ENCODE measurements at regions not wholly inside any gene's neighbourhood (a gene's known extent, or its start where the extent isn't known, plus 50 kb on each side); places are given as distances from the start of the nearest gene placed in this dataset.

- Histone ChIP-seq H3K4me3 (ENCODE audit: severe bottlenecking) (no peak overlapping the region), H3K27me3 (ENCODE audit: insufficient read depth, poor library complexity, severe bottlenecking) (no peaks in the 10 kb centered on the region), H3K9me3 (ENCODE audit: severe bottlenecking) (no peaks in the 10 kb centered on the region), H3K4me1 (ENCODE audit: insufficient read depth, poor library complexity, severe bottlenecking) (no peaks in the 10 kb centered on the region), H3K27ac (ENCODE audit: poor library complexity, severe bottlenecking) (no peak overlapping the region), H3K36me3 (ENCODE audit: low read depth) (no peaks in the 10 kb centered on the region)
- ATAC-seq (ENCODE audit: low read depth) (no peak), DNase-seq (ENCODE audit: low spot score) (no peak)
- TF ChIP-seq, protein P1, sequence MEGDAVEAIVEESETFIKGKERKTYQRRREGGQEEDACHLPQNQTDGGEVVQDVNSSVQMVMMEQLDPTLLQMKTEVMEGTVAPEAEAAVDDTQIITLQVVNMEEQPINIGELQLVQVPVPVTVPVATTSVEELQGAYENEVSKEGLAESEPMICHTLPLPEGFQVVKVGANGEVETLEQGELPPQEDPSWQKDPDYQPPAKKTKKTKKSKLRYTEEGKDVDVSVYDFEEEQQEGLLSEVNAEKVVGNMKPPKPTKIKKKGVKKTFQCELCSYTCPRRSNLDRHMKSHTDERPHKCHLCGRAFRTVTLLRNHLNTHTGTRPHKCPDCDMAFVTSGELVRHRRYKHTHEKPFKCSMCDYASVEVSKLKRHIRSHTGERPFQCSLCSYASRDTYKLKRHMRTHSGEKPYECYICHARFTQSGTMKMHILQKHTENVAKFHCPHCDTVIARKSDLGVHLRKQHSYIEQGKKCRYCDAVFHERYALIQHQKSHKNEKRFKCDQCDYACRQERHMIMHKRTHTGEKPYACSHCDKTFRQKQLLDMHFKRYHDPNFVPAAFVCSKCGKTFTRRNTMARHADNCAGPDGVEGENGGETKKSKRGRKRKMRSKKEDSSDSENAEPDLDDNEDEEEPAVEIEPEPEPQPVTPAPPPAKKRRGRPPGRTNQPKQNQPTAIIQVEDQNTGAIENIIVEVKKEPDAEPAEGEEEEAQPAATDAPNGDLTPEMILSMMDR (IDR thresholded peaks at IDR 0.05; ENCODE audit: poor library complexity, severe bottlenecking) = no peak
Observed at GRCh38 chr1:168427051-168427450, 116.7 kb downstream of the XCL2 start.

DNA sequence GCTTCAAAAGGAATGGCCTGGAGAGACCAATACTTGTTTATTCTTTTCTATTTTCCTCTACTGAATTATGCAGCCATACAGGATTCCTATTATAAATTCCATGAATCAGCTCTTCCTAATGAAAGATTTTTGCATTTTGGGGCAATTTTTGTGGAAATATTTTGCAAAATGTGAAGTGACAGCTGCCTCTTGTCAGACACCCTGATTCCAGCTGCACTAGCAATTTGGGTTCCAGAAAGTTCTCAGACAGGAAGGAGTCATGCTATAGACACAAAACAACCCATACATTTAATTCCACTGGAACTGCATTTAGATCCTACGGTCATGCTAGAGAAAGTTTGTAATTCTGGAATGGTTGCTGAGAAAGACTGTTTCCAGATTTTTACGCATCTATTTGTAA, 119.5 kb downstream of the XCL2 start:
- peaks cover 7% of the 10 kb centered on the region for H3K9me3 ChIP-seq (ENCODE audit: severe bottlenecking)
- peaks cover 7% of the 10 kb centered on the region for H3K4me1 ChIP-seq (ENCODE audit: insufficient read depth, poor library complexity, severe bottlenecking)
- DNase-seq (ENCODE audit: low spot score) (no peak), ATAC-seq (ENCODE audit: low read depth) (no peak)
- TF ChIP-seq, protein P1 (IDR thresholded peaks at IDR 0.05; ENCODE audit: poor library complexity, severe bottlenecking) = no peak
- no peaks in the 10 kb centered on the region for H3K27me3 ChIP-seq (ENCODE audit: insufficient read depth, poor library complexity, severe bottlenecking)
- no peak overlapping the region for H3K27ac ChIP-seq (ENCODE audit: poor library complexity, severe bottlenecking)
- H3K36me3 ChIP-seq (ENCODE audit: low read depth) = no peaks in the 10 kb centered on the region
- H3K4me3 ChIP-seq (ENCODE audit: severe bottlenecking) = no peak overlapping the region

DNA sequence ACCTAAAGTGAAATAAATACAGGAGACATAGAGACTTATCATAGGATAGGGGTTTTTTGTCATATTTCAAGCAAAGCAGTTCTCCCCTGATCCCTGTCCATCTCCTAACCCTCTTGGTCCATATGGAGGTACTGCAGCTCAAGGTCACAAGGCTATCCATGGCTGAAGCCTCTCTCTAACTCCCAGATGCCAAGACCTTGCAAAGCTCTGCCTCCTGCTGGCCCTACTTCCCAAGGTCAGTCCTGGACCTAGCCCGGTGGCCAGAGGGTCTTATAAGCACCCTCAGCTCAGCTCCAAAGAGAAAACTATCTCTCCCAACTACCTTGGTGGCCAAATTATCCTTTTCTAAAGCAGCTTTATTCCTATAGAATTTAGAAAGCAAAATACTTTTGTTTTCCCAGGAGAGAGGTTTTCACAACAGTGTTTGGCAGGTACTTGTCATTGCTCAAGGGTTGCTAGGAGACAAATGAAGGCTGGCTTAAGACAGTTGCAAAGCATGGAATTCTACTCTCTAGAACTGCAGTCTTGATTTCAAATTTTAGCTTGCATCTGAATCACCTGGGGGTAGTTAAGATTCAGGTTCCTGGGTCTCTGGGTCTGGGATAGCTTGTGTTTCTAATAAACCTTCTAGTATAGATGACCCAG, 121.5 kb downstream of the XCL2 start:
- TF ChIP-seq, protein P1 (IDR thresholded peaks at IDR 0.05; ENCODE audit: poor library complexity, severe bottlenecking) = no peak
- Histone ChIP-seq H3K27me3 (ENCODE audit: insufficient read depth, poor library complexity, severe bottlenecking) (no peaks in the 10 kb centered on the region), H3K9me3 (ENCODE audit: severe bottlenecking) (peaks cover 7% of the 10 kb centered on the region), H3K4me3 (ENCODE audit: severe bottlenecking) (no peak overlapping the region), H3K4me1 (ENCODE audit: insufficient read depth, poor library complexity, severe bottlenecking) (peaks cover 7% of the 10 kb centered on the region), H3K27ac (ENCODE audit: poor library complexity, severe bottlenecking) (no peak overlapping the region), H3K36me3 (ENCODE audit: low read depth) (no peaks in the 10 kb centered on the region)
- ATAC-seq (ENCODE audit: low read depth) (no peak), DNase-seq (ENCODE audit: low spot score) (no peak)

GRCh38 chr1:168421399-168422004, 122.3 kb downstream of the XCL2 start:
- H3K4me1 ChIP-seq (ENCODE audit: insufficient read depth, poor library complexity, severe bottlenecking) = peaks cover 7% of the 10 kb centered on the region
- TF ChIP-seq, protein P1 (IDR thresholded peaks at IDR 0.05; ENCODE audit: poor library complexity, severe bottlenecking) = no peak
- DNase-seq (ENCODE audit: low spot score) = no peak
- no peak for ATAC-seq (ENCODE audit: low read depth)
- no peak overlapping the region for H3K27ac ChIP-seq (ENCODE audit: poor library complexity, severe bottlenecking)
- no peaks in the 10 kb centered on the region for H3K27me3 ChIP-seq (ENCODE audit: insufficient read depth, poor library complexity, severe bottlenecking)
- no peaks in the 10 kb centered on the region for H3K36me3 ChIP-seq (ENCODE audit: low read depth)
- H3K4me3 ChIP-seq (ENCODE audit: severe bottlenecking) = no peak overlapping the region
- peaks cover 7% of the 10 kb centered on the region for H3K9me3 ChIP-seq (ENCODE audit: severe bottlenecking)

DNA sequence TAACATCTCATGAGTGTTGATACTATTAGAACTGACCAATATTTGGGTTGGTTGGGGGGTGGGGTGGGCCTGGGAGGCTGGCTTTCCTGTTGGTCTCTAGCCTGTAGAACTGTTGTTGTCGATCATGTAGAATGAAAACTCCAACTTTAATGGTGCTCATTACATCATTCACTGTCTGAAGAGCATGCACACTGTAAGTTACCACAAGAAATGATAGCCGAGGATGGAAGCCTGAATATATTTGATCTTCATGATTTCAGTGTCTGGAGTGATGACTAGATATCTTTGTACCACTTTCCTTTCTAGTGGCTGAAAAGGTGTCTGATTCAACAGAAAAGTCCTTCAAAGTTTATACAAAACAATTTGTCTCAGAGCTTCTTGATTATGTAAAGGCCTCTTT, 123.6 kb downstream of the XCL2 start:
- Histone ChIP-seq H3K27ac (ENCODE audit: poor library complexity, severe bottlenecking) (no peak overlapping the region), H3K27me3 (ENCODE audit: insufficient read depth, poor library complexity, severe bottlenecking) (no peaks in the 10 kb centered on the region), H3K36me3 (ENCODE audit: low read depth) (no peaks in the 10 kb centered on the region), H3K9me3 (ENCODE audit: severe bottlenecking) (peaks cover 7% of the 10 kb centered on the region), H3K4me1 (ENCODE audit: insufficient read depth, poor library complexity, severe bottlenecking) (peaks cover 7% of the 10 kb centered on the region), H3K4me3 (ENCODE audit: severe bottlenecking) (no peak overlapping the region)
- DNase-seq (ENCODE audit: low spot score) (no peak), ATAC-seq (ENCODE audit: low read depth) (no peak)
- TF ChIP-seq, protein P1 (IDR thresholded peaks at IDR 0.05; ENCODE audit: poor library complexity, severe bottlenecking) = no peak

Measured in RWPE2 (cell line).